Transverse colon (tissue), 4 donors: ENCODE measurements at regions not wholly inside any gene's neighbourhood (a gene's known extent, or its start where the extent isn't known, plus 50 kb on each side); places are given as distances from the start of the nearest gene placed in this dataset.

Experiments
- DNase-seq: peaks from one replicate; pipeline ENCODE4 v3.0.0-alpha.2; 2019
- H3K27ac ChIP-seq, 4 donors: fragments of 200-600 bp; sonication (generic); 2 replicates each; pipeline ENCODE4 v1.5.1; 2016 to 2018; ENCODE audit warnings: inconsistent platforms in 4 of 4
- H3K27me3 ChIP-seq: fragments of 200-600 bp; sonication (generic); 2 replicates; pipeline ENCODE4 v1.5.1; 2017; ENCODE audit warnings: inconsistent platforms
- H3K36me3 ChIP-seq, 4 donors: fragments of 200-600 bp; sonication (generic); 2 replicates each; pipeline ENCODE4 v1.5.1; 2017 to 2019; ENCODE audit warnings: inconsistent platforms in 4 of 4
- H3K4me1 ChIP-seq, 4 donors: fragments of 200-600 bp; sonication (generic); 2 replicates each; pipeline ENCODE4 v1.5.1; 2017 to 2020; ENCODE audit warnings: inconsistent platforms in 4 of 4
- H3K4me3 ChIP-seq, 4 donors: fragments of 200-600 bp; sonication (generic); 1 replicate in 1 of 4; 2 replicates in 3 of 4; pipeline versions ENCODE4 v1.5.1 to v1.6.1; 2017 to 2019; ENCODE audit warnings: inconsistent platforms in 4 of 4
- H3K9me3 ChIP-seq, 2 donors: fragments of 200-600 bp; sonication (generic); 2 replicates each; pipeline ENCODE4 v1.5.1; 2017 to 2019; ENCODE audit warnings: inconsistent platforms in 2 of 2
- CTCF ChIP-seq, 5 experiments: fragments of 200-600 bp in 3 of 5; fragments of 450-650 bp in 2 of 5; sonication (generic) in 3 of 5; IDR thresholded peaks; 1 replicate in 2 of 5; 2 replicates in 3 of 5; pipeline ENCODE4 v1.5.1; 2016 to 2017; ENCODE audit warnings: antibody characterized with exemption in 5 of 5, inconsistent platforms in 3 of 5, mild to moderate bottlenecking in 2 of 5, moderate library complexity in 1 of 5
- EP300 ChIP-seq: sonication (generic); formaldehyde crosslinking; IDR thresholded peaks from one replicate; pipeline ENCODE4 v1.6.1; 2017; ENCODE audit warnings: antibody characterized with exemption, low read depth
- POLR2A ChIP-seq: fragments of 450-650 bp; IDR thresholded peaks from one replicate; pipeline ENCODE4 v1.6.1; 2016; ENCODE audit warnings: antibody characterized with exemption, mild to moderate bottlenecking, moderate library complexity
- POLR2AphosphoS5 ChIP-seq, 3 donors: sonication (generic); formaldehyde crosslinking; IDR thresholded peaks; one replicate each; pipeline ENCODE4 v1.6.1; 2016; ENCODE audit warnings: antibody characterized with exemption in 3 of 3
- WGBS, 2 donors: methylation state at CpG; one replicate each; pipeline ENCODE4 v1.1.5; 2018; ENCODE audit warnings: low coverage in 1 of 2; 5-methylcytosine and 5-hydroxymethylcytosine counted together
- in situ Hi-C, 4 donors: fragments of 200-750 bp; cut with MboI; loops; one replicate each; pipeline versions ENCODE4 v1.15.0 to v1.15.1; 2017; ENCODE audit warnings: low sequenced_read_pairs in 3 of 4, low pct_ligation_motif_present in 1 of 4, low pct_unique_long_range_greater_than_20kb in 1 of 4
- intact Hi-C: fragments of 100-400 bp; cut with DNase I; formaldehyde crosslinking; loops from one replicate; pipeline ENCODE4 v1.15.1; 2023; ENCODE audit warnings: low total_unique reads

GRCh38 chr4:129167640-129168260 is 71.8 kb downstream of the C4orf33 start:
- peaks cover 21% of the 10 kb centered on the region for H3K27me3 ChIP-seq
- no peak overlapping the region for H3K4me3 ChIP-seq
- no peaks in the 10 kb centered on the region for H3K36me3 ChIP-seq
- 21 to 57% methylated on average over 5 to 13 of the region's 13 CpGs for WGBS, 2 donors
- no peaks in the 10 kb centered on the region for H3K9me3 ChIP-seq
- H3K27ac ChIP-seq = no peak overlapping the region
- TF ChIP-seq POLR2A (no peak), EP300 (no peak), POLR2AphosphoS5 (IDR thresholded peaks at IDR 0.05) (no peak), CTCF (IDR thresholded peaks at IDR 0.05) (no peak)
- intact Hi-C loops = no loop called here
- in situ Hi-C loops = no loop called here
- no peaks in the 10 kb centered on the region for H3K4me1 ChIP-seq
- no peak for DNase-seq

- Histone ChIP-seq H3K36me3 (no peaks in the 10 kb centered on the region), H3K4me1 (no peaks in the 10 kb centered on the region), H3K27ac (no peak overlapping the region), H3K9me3 (no peaks in the 10 kb centered on the region), H3K27me3 (peaks cover 16% of the 10 kb centered on the region), H3K4me3 (no peak overlapping the region)
- intact Hi-C loops (no loop called here), in situ Hi-C loops (no loop called here)
- TF ChIP-seq CTCF (IDR thresholded peaks at IDR 0.05) (no peak), POLR2A (no peak), EP300 (no peak), POLR2AphosphoS5 (IDR thresholded peaks at IDR 0.05) (no peak)
- no peak for DNase-seq
Observed at GRCh38 chr4:129172181-129172580, 76.2 kb downstream of the C4orf33 start.

DNA sequence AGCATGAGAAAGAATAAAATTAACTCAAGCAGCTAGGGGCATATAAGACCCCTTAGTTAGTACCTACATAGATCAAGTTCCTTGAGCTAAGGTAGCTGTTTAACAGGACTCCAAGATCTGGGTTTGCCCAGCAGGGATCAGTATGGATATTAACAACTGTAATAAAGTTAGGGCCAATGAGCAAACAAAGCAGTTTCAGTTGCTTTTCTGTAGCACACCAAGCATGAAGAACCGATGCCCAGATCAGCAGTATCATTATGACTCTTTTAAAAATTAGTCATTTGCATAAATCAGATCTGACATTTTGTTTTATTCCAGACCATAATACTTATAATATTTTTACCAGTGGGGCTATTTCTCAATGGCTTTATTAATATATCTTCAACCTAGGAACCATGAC is 80.9 kb downstream of the C4orf33 start:
- in situ Hi-C loops = no loop called here
- no peaks in the 10 kb centered on the region for H3K36me3 ChIP-seq
- H3K27ac ChIP-seq = no peak overlapping the region
- intact Hi-C loops = no loop called here
- DNase-seq = no peak
- no peaks in the 10 kb centered on the region for H3K27me3 ChIP-seq
- no peak for TF ChIP-seq POLR2A
- no peaks in the 10 kb centered on the region for H3K4me1 ChIP-seq
- WGBS, 2 donors = 56% methylated on average over 1 of the region's 1 CpG; no CpG with 5 or more reads in 1 of the 2 donors
- H3K4me3 ChIP-seq = no peak overlapping the region
- H3K9me3 ChIP-seq = no peaks in the 10 kb centered on the region

DNA sequence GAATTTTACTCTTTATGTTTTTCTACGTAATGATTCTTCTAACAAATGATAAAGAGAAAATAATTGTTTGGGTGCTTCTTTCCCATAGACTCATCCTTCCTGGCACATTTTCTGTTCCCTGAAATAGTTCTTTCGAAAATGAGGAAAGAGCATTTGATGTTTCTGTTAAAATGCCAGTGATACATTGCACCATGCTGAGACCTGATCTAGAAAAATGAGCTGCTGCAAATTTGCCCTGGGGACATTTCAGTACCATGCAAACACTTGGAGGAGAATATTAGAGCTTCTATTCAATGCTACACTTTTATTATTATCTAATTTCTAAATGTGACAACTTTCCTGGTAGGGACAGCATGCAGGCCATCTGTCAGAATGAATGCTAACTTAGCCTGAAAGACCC is 83.3 kb downstream of the C4orf33 start:
- Histone ChIP-seq H3K27ac (no peak overlapping the region), H3K9me3 (no peaks in the 10 kb centered on the region), H3K4me1 (no peaks in the 10 kb centered on the region), H3K4me3 (no peak overlapping the region), H3K27me3 (no peaks in the 10 kb centered on the region), H3K36me3 (no peaks in the 10 kb centered on the region)
- in situ Hi-C loops (no loop called here), intact Hi-C loops (no loop called here)
- no peak for DNase-seq
- no peak for TF ChIP-seq CTCF (IDR thresholded peaks at IDR 0.05)
- TF ChIP-seq POLR2AphosphoS5 (IDR thresholded peaks at IDR 0.05) = no peak
- no peak for TF ChIP-seq POLR2A
- TF ChIP-seq EP300 = no peak
- WGBS, 2 donors = 73 to 78% methylated on average over 2 of the region's 2 CpGs

- in situ Hi-C loops = no loop called here
- no peak for DNase-seq
- WGBS, 2 donors = 68 to 69% methylated on average over 4 of the region's 4 CpGs
- Histone ChIP-seq H3K27me3 (no peaks in the 10 kb centered on the region), H3K27ac (no peak overlapping the region), H3K4me1 (no peaks in the 10 kb centered on the region), H3K4me3 (no peak overlapping the region), H3K36me3 (no peaks in the 10 kb centered on the region), H3K9me3 (no peaks in the 10 kb centered on the region)
- no peak for TF ChIP-seq POLR2AphosphoS5 (IDR thresholded peaks at IDR 0.05)
- no peak for TF ChIP-seq CTCF (IDR thresholded peaks at IDR 0.05)
- no peak for TF ChIP-seq POLR2A
- TF ChIP-seq EP300 = no peak
- intact Hi-C loops = no loop called here
Observed at GRCh38 chr4:129189630-129190029, 93.7 kb downstream of the C4orf33 start.
